HepG2 (cell line): ENCODE measurements at regions not wholly inside any gene's neighbourhood (a gene's known extent, or its start where the extent isn't known, plus 50 kb on each side); places are given as distances from the start of the nearest gene placed in this dataset.
"Not testable (repeated sequence)": the region's sequence is repeated elsewhere in the genome, so short reads cannot be mapped to it uniquely, and the experiment has no call there.

Source experiments
- ATAC-seq: fragments of 200-7000 bp; cut with Tn5 transposase; 3 replicates; pipeline ENCODE4 v1.9.1; 2020; ENCODE audit warnings: mild to moderate bottlenecking, moderate library complexity
- BruUV-seq: library from RNA; stranded (reverse); fragments of 400-500 nt; replicated peaks from 2 replicates; lab custom pipeline; 2021; lab: Mats Ljungman, UMichigan
- CTCF ChIA-PET: fragments of 300-600 bp; formaldehyde crosslinking; extraction: SDS; loops from one replicate; lab custom pipeline; 2021; ENCODE audit warnings: low total read pairs, inconsistent platforms, low intra/inter-chr PET ratio; lab: Yijun Ruan, JAX
- POLR2A ChIA-PET: fragments of 350-600 bp; sonication (Branson Sonifier 250); formaldehyde crosslinking; loops from one replicate; lab custom pipeline; 2020; ENCODE audit warnings: antibody characterized with exemption, inconsistent platforms; lab: Yijun Ruan, JAX
- DNase-seq: peaks from one replicate; pipeline ENCODE4 v3.0.0-alpha.2; 2015; ENCODE audit warnings: low spot score
- FAIRE-seq: peaks from 3 replicates; lab custom pipeline; 2011; peaks lifted over from hg19 to GRCh38; lab: Jason Lieb, UNC
- H2AFZ ChIP-seq: one replicate; pipeline ENCODE4 v1.6.1; 2011; ENCODE audit warnings: low read length, inconsistent platforms
- H3K27ac ChIP-seq: fragments of 300-600 bp; 3 replicates; pipeline ENCODE4 v1.8.0; 2011; ENCODE audit warnings: mixed run types, mild to moderate bottlenecking, mixed read lengths, low read length, inconsistent platforms; ENCODE audit not compliant: insufficient read depth; ENCODE audit errors: extremely low read length
- H3K27me3 ChIP-seq, 2 experiments: fragments of 200-600 bp in 1 of 2; 2 replicates in 1 of 2; 3 replicates in 1 of 2; pipeline versions ENCODE4 v1.6.0 to v1.8.0; 2011; ENCODE audit warnings: low read length in 2 of 2, mild to moderate bottlenecking in 2 of 2, moderate library complexity in 2 of 2, inconsistent platforms in 1 of 2; ENCODE audit not compliant: insufficient read depth in 2 of 2, control insufficient read depth in 1 of 2
- H3K36me3 ChIP-seq, 2 experiments: fragments of 200-600 bp in 1 of 2; replicated peaks in 1 of 2; 2 replicates in 1 of 2; 3 replicates in 1 of 2; pipeline versions ENCODE4 v1.5.1 to v1.8.0; 2011; ENCODE audit warnings: low read length in 2 of 2, inconsistent platforms in 1 of 2; ENCODE audit not compliant: insufficient read depth in 2 of 2, control insufficient read depth in 1 of 2
- H3K4me1 ChIP-seq: 2 replicates; pipeline ENCODE4 v1.5.1; 2012; ENCODE audit warnings: low read length, inconsistent platforms; ENCODE audit not compliant: insufficient read depth
- H3K4me2 ChIP-seq: 2 replicates; pipeline ENCODE4 v1.6.0; 2011; ENCODE audit warnings: low read depth, low read length, inconsistent platforms
- H3K4me3 ChIP-seq, 3 experiments: fragments of 200-600 bp in 1 of 3; sonication (generic), shearing (Covaris generic) in 1 of 3; replicated peaks in 1 of 3; 2 replicates each; pipeline ENCODE4 v1.5.1; 2011 to 2016; ENCODE audit warnings: low read length in 3 of 3, inconsistent platforms in 2 of 3, low read depth in 2 of 3, mild to moderate bottlenecking in 2 of 3, control low read depth in 1 of 3, mixed read lengths in 1 of 3; ENCODE audit not compliant: insufficient read depth in 1 of 3
- H3K79me2 ChIP-seq: one replicate; pipeline ENCODE4 v1.6.1; 2011; ENCODE audit warnings: low read length, inconsistent platforms; ENCODE audit not compliant: insufficient read depth
- H3K9ac ChIP-seq: 2 replicates; pipeline ENCODE4 v1.6.0; 2011; ENCODE audit warnings: mild to moderate bottlenecking, low read depth, low read length, inconsistent platforms; ENCODE audit not compliant: insufficient read depth
- H3K9me3 ChIP-seq: 2 replicates; pipeline ENCODE4 v1.5.1; 2012; ENCODE audit warnings: mild to moderate bottlenecking, low read length
- H4K20me1 ChIP-seq: 2 replicates; pipeline ENCODE4 v1.6.0; 2011; ENCODE audit warnings: inconsistent platforms, mild to moderate bottlenecking, low read length, moderate library complexity; ENCODE audit not compliant: insufficient read depth
- ATF7 ChIP-seq, 2 experiments: fragments of 450-650 bp in 1 of 2; sonication (generic) in 1 of 2; formaldehyde crosslinking in 1 of 2; IDR thresholded peaks; 2 replicates each; pipeline versions ENCODE4 v1.4.0 to v1.6.1; 2016 to 2020; ENCODE audit warnings: antibody characterized with exemption in 1 of 2, mild to moderate bottlenecking in 1 of 2, missing genetic modification reagents in 1 of 2
- NBN ChIP-seq: fragments of 450-650 bp; conservative IDR thresholded peaks from 2 replicates; pipeline ENCODE4 v1.6.1; 2017
- NFRKB ChIP-seq: fragments of 450-650 bp; IDR thresholded peaks from 2 replicates; pipeline ENCODE4 v1.6.1; 2017
- RAD51 ChIP-seq: fragments of 450-650 bp; IDR thresholded peaks from 2 replicates; pipeline ENCODE4 v1.6.1; 2016; ENCODE audit warnings: borderline replicate concordance
- SETDB1 ChIP-seq: sonication (generic); formaldehyde crosslinking; IDR thresholded peaks from 2 replicates; pipeline ENCODE4 v1.5.1; 2020; ENCODE audit warnings: missing genetic modification reagents, mild to moderate bottlenecking, borderline replicate concordance
- SOX6 ChIP-seq, 2 experiments: fragments of 450-650 bp in 1 of 2; sonication (generic) in 1 of 2; formaldehyde crosslinking in 1 of 2; IDR thresholded peaks; 2 replicates each; pipeline versions ENCODE4 v1.4.0 to v1.6.1; 2017 to 2020; ENCODE audit warnings: antibody characterized with exemption in 1 of 2, mild to moderate bottlenecking in 1 of 2, missing genetic modification reagents in 1 of 2
- ZFP1 ChIP-seq: IDR thresholded peaks from 2 replicates; pipeline ENCODE4 v1.6.1; 2016
- WGBS: methylation state at CpG from one replicate; pipeline ENCODE4 v1.1.6; 2017; ENCODE audit warnings: low lambda C conversion rate; 5-methylcytosine and 5-hydroxymethylcytosine counted together
- in situ Hi-C: cut with HindIII; loops from 2 replicates; pipeline ENCODE4 v1.10.0; 2017; ENCODE audit warnings: low pct_unique_long_range_greater_than_20kb; ENCODE audit not compliant: extremely low pct_ligation_motif_present
- intact Hi-C: fragments of 100-400 bp; cut with micrococcal nuclease; formaldehyde crosslinking; loops from one replicate; pipeline ENCODE4 v1.10.0; 2022; ENCODE audit not compliant: unreplicated experiment

GRCh38 chr14:29023505-29023904, 256.9 kb downstream of the FOXG1 start:
- H2AFZ ChIP-seq; in situ Hi-C loops; H3K36me3 ChIP-seq; H3K79me2 ChIP-seq; intact Hi-C loops; ATAC-seq; FAIRE-seq; H3K4me2 ChIP-seq; H3K27ac ChIP-seq; H3K4me3 ChIP-seq; H4K20me1 ChIP-seq; H3K4me1 ChIP-seq; DNase-seq; POLR2A ChIA-PET; H3K9ac ChIP-seq; BruUV-seq; CTCF ChIA-PET; H3K27me3 ChIP-seq; TF ChIP-seq SOX6, ATF7 (CRISPR knock-in tag; IDR thresholded peaks at IDR 0.05): not testable (repeated sequence)
- peak; percentile 86; the same call in 1 of the 2 replicates for TF ChIP-seq SOX6 (IDR thresholded peaks at IDR 0.05)
- TF ChIP-seq ATF7 (IDR thresholded peaks at IDR 0.05): peak; percentile 20; the same call in 1 of the 2 replicates
- 0 out of 2 replicates have a peak, but pooled peaks have one; percentile 18 for TF ChIP-seq NFRKB
- 0 out of 2 replicates have a peak, but pooled peaks have one; percentile 14 for TF ChIP-seq RAD51
- 0 out of 2 replicates have a peak, but pooled peaks have one; percentile 58 for TF ChIP-seq NBN
- peaks cover 54% of the 10 kb centered on the region for H3K9me3 ChIP-seq

- BruUV-seq, H3K9ac ChIP-seq, H3K4me2 ChIP-seq, H4K20me1 ChIP-seq, FAIRE-seq, ATAC-seq, H2AFZ ChIP-seq, H3K4me3 ChIP-seq, H3K79me2 ChIP-seq, H3K27me3 ChIP-seq, DNase-seq, in situ Hi-C loops, CTCF ChIA-PET, H3K36me3 ChIP-seq, intact Hi-C loops, H3K27ac ChIP-seq: not testable (repeated sequence)
- Histone ChIP-seq H3K9me3 (peaks cover 59% of the 10 kb centered on the region), H3K4me1 (peaks cover 32% of the 10 kb centered on the region)
- 0 out of 2 replicates have a peak, but pooled peaks have one; percentile 60 for TF ChIP-seq SETDB1 (CRISPR knock-in tag)
- peak; percentile 99 for TF ChIP-seq ZFP1 (CRISPR knock-in tag)
- POLR2A ChIA-PET: interaction anchor here (0.9 kb wide), 1 partner anchor 10 kb away, joined by 3 read pairs; no protein-coding TSS in a partner anchor
- WGBS: 38% methylated on average over 3 of the region's 3 CpGs
Measured at GRCh38 chr14:29027441-29027840, 260.9 kb downstream of the FOXG1 start.
